ENCODE measurements at regions not wholly inside any gene's neighbourhood (a gene's known extent, or its start where the extent isn't known, plus 50 kb on each side); places are given as distances from the start of the nearest gene placed in this dataset.
A peak's percentile ranks its signal among the peaks of the same experiment; 100 is the strongest.

DNA sequence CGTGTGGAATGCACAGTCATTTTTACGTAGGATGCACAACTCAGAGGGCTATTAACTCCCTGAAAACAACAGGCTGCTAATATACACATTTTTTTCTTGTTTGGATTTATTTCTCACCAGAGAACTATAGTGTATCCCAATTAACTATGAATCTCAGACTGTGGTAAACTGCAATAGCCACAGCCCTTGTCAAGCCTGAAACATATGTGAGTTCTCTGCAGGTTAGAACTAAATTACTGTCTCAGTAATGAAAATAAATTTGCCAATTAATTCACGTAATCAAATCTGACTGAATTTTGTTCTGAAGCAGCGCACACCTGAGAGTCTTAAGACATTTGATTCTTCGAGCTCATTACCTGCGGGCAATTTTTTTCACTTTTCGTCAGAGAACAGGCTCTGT is 318.6 kb downstream of the PMP22 start:
- no peak for DNase-seq

DNA sequence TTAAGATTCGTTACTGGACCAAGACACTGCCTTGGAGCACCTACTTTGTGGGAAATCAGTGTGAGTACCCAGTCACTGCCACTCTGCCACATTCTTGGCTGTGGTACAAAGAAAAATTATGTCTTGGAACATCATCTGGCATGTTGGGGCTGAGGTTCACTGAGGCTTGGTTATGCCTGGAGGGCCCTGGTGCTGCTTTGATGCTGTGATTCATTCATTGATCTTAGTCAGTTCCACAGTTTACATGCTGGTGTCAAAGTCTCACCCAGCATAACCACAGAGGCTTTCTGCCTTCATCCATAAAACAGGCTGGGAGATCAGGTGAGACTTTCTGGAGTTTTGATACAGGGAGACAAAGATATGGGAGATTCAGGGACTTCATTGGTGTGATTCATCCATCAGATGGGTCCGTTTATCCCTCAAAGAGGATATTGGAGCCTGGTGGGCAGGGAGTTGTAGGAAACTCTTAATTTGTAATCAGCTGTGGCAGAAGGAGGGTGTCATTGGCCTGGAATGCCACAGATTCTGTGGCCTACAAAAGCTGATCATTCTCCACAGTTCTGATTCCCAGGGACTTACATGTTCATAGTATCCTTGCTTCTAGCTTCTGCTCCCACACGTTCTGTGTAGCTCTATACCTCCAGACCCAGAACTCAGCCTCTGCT is 322.5 kb downstream of the PMP22 start:
- DNase-seq = no peak

DNA sequence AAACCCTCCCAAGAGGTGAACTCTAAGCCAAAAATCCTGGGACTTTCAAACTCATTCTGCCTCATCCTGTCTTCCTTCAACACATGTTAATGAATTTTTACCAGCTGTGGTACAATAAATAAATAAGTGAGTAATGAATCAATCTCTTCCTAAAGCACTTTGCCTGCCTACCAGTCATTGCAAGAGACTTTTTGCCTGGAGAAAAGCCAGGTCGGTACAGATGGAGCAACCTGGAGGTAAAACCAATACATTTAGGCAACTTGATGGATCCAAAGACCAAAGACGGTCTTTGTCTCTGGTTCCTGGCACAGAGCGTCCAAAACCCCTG is 324.2 kb downstream of the PMP22 start:
- no peak for DNase-seq

DNA sequence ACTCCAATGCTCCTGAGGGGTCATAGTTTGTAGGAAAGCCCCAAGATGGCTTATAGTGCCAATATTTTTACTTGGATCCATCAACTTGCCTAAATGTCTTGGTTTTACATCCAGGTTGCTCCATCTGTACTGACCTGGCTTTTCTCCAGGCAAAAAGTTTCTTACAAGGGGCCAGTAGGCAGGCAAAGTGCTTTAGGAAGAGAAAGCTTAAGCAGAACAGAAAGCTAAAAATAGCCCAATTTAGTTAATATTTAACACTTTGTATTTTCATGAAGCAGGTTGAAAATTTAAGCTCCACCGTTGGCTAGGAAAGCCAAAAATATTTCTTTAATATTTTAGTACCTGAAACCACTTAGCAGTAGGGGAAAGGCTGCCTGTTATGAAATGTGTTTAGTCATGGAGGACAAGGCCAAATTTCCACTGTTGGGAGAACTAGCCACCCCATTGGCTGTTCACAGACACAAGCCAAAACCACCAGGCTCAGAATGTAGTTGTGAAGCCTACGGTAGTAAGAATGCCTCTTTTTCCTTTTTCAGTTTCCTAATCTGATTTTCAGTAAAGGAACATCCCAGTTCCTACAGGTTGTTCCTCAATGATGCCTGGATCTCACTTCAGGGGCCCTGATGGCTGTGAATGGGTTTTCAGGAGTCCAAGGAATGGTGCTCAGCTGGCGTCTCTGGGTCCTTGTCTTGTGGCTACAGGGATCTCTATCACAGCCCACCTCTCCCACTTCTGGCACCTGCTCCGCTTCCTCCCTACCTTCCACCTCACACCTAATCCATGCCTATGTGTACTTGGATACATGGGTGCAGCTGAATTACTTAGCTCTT is 324.8 kb downstream of the PMP22 start:
- no peak for DNase-seq

DNA sequence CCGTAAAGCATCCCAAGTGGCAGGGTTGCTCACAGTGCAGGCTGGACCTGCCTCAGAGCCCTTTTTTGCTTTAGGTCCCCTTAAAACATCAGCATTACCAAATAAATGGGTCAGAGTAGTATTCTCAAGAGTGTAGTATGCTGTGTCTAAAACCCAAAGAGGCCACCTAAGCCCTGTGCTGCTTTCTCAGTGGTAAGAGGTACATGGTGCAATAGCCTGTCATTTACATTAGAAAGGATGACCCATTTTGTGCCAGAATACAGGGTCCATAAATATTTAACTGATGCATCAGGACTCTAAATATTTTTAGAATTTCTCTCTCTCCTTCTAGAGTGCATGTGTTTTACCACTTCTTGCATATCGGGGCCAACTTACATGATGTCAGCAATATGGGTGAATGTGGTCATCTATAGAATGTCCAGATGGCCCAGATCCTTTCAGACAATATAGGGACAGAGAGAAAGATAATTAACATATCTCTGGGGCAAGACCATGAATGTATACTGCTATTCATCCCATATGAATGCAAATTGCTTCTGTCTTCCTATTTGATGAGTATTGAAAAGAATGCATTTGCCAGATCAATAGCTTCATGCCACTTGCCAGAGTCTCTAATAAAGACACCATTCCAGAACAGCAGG is 329.2 kb downstream of the PMP22 start:
- DNase-seq = no peak

DNA sequence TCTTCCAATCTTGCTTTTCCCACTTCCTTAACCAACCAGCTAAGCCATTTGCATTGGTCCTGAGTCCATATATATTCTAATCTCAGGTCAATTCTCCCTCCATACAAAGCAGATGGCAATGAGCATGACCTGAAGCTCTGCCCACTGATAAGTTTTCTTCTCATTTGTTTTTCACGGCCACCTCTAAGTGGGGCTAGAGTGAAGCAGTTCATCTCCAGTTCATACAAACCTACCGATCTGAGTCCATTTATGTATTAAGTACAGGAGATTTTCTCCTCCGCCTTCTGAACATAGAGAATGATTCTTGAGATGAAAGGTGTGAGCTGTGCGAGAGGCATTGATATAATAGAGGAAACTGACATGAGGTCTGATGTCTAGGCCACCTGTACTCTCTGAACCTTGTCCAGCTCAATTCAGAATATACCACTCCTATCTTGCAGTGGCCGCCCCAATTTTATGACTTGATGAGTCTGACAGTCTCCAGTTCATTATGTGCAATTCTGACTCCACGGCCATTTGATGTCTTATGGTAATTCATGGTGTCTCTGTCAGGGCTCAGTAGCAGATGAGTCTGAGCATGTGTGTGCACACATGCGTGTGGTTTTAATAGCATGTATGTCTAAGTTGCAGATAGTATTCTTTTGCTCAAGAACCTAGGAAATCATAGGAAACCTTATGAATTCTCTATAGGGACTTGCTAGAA is 329.8 kb downstream of the PMP22 start:
- no peak for DNase-seq

DNA sequence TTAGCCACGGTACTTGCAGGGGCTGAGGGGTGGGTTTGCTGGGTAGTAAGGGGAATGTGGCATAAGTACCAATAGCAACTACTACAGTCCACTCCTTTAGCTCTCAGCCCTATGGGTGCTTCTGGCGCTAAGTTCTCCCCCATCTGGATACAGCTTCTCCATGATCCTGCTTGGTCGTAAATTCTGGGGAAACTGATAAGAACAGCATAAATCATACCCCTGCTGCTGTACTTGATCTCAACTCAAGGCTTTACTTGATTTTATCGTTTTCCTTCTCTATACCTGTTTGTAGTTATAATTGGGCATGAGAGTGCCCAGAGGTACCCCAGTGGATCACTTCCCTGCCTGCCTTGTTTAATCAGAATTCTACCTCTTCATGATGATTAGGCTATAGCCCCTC is 331.4 kb downstream of the PMP22 start:
- no peak for DNase-seq

DNA sequence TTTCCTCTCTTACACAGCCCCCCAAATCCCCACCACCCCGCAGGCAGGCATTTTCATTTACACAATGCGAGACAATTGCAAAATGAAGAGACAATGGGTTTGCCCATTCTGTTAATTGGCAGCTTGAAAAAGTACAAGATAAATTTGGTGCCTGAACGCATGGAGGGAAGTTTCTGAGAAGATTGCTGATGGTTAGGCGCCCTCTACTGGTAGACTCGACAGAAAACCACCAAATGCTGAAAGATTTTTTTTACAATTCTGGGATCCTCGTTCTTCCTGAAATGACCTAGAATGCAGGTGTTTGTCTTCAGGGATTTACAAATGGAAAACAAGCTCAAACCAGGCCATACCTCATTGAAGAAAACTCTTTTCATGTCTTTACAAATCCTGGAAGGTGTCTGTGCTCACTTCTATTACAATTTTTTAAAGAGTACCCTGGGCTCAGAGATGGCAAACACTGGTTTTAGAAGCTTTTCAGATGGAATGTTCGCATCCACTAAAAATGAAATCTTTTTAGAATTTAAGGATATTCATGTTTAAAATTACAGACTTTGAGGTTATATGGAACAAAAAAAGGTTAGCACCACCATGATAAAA is 338.5 kb downstream of the PMP22 start:
- DNase-seq = peak; percentile 74

DNA sequence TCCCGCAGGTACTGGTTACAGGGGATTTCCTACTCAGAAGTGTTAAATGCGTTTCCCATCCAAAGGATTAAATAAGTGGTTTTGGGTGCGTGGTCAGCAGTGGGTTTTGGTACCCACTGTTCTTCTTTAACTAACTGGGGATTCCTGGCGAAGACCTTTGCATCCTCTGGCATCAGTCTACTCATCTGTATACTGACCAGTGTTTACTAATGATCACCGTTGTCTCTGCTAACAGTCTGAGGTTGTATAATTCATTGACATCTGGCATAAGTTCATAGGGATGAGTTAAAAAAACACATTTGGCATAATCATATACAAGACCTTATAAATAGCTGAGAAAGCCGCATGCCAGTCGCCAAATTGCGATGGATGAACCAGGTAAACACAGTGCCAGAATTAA is 339.1 kb downstream of the PMP22 start:
- DNase-seq = no peak

DNA sequence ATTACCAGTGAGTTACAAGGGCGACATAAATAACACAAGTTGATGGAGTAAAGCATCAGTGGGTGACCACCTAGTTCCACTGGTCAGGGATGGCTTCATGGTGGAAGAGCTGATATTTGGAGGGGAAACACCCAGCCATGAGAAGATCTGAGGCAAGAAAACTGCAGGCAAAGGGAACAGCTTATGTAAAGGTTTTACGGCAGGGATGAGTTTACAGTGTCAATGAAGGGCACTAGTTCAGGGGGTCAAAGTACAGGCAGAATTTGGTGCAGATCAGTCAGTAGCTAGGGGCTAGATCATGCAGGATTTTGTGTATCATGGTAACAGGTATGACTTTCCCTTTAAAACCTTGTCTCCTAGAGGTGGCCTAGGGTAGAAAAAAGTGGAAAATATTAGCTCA is 339.6 kb downstream of the PMP22 start:
- DNase-seq = no peak

DNA sequence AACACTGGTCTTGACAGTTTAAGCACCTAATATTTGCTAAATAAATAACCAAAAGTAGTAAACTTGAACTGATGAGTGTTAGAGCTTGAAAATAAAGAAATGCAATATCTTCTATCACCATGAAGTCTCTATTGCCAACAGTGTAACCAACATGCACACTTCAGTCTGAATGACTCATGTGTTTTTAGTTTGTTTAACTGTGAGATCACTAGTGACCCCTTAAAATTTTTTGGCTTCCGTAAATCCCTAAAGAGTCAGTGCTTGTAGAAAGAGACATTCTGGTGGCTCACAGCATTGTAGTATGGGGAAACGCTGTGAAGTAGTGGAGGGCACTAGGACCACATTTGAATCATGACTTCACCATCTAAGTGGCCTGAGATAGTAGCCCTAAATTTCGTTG is 341.1 kb downstream of the PMP22 start:
- no peak for DNase-seq

DNA sequence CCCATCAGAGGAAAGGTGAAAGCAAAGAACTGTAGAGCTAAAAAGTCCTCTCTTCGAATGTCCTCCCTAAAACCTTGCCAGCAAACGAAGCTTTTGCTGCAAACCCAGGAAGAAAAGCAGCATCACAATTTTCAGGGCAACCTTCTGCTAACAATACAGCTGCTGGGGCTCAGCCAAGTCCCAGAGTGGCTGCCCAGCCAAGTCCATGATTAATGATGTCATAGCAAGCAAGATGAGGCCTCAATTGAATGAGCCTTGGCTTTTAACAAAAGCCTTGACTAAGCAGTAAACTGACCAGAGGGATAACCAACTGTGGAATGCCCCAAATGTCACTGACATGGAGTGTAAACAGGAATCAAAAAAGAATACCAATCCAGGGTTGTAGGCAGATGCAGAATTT is 342.7 kb downstream of the PMP22 start:
- no peak for DNase-seq

DNA sequence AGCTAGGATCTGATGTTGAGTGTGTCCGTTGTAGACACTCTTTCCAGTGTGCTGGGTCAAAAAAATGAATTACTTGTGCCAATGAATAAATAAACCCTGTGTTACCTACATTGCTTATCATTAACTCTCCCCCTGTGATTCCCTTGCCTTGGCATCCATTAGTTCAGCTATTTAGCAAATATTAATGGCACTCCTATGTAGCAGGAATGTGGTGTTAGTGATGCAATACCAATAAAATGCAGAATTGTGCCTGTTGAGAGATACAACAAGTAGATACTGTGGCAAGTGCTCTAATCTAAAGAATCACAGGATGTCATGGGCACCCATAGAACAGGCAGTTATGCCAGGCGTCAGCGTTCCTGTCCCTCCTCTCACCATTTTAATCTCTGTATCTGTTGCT is 343.2 kb downstream of the PMP22 start:
- no peak for DNase-seq

DNA sequence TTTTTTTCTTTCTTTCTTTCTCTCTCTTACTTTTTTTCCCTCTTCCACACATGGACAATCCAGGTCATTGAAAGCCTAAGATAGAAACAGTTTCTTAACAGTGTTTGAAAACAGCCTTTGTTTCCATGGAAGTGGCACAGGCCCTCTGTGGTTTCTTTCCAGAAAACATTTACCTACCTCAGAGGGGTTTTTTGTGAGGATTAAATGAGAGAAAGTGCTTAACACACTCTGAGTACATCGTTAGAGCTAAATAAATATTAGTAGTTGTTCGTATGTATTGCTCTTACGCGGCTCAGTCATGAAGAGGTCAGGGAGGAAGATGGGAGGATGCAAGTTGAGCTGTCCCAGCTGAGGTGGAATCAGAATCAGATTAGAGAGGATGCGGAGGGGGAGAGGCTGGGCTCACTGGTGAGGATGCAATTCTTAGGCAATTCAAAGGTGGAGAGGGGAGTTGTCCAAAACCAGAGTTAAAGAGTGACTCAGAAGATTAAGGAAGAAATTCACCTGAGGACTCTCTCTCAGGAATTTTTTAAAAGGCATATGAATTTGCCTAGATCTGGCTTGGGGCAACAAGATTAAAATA is 345.4 kb downstream of the PMP22 start:
- peak; percentile 28 for DNase-seq

DNA sequence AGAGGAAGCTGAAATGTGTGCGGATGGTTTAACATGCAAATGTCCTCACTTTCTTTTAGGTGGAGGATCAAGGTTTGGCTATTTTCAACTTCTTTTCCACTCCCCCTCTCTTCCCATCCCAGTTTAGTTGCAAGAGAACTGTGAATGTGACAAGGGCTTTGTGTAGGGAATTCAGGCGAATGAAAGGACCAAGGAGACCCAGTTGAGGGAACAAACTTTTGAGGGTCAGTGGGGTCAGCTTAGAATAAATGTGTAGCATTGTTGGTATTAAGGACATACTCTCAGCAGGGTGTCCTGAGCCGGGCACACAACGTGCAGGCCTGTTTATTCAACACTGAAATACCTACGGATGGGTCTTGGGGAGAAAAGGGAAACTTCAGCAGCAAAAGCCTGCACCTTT is 346.0 kb downstream of the PMP22 start:
- DNase-seq = no peak

DNA sequence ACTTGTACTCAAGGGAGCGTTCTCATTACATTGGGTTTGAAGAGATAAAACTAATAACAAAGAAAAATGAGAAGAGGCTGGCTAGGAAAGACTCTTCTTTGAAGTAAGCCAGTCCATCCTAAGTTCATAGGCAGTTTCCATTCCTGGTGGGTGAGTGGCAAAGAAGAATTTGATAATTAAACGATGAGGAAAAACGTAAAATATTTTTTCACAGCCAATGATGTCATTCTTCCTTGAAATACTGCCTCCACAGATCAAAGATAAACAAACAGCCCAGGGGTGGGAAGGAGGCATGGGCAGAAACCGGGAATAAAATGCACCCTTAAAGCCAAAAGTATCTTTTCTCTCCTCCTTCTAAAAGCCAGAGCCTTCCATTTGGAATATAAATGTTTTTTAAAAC is 346.6 kb downstream of the PMP22 start:
- DNase-seq = no peak

DNA sequence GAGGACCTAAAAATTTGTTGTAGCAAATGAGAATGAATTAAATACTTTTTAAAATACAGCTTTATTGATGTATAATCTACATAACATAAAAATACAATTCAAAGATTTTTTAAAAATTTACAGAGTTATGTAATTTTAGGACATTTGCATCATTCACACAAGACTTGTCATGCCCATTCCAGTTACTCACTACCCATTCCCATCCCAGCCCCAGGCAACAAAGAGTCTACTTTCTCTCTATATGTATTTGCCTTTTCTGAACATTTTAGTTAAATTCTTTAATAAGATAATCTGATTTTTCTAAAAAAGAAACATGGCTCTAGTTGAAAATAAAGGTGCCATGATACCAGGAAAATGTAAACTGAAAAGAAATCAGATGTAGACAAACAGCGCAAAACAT is 354.2 kb downstream of the PMP22 start:
- DNase-seq = no peak

DNA sequence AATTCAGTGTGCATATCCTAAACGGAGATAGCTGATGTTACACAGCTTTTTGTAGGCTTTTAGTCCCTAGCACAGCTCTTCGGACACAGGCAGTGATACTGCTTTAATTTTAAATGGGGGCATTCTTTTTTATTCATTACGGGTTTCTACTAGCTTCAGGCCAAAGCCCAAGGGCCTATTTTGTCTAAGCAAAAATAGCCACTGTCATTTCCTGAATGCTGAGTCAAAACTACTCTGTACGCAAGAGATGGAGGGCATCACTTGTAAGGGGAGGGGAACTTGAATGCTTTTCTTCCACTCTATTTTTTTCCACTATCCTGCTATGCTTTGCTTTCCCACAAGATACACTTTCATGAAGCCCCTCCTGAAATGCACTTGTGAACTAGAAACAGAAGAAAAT is 360.7 kb downstream of the PMP22 start:
- DNase-seq = no peak

DNA sequence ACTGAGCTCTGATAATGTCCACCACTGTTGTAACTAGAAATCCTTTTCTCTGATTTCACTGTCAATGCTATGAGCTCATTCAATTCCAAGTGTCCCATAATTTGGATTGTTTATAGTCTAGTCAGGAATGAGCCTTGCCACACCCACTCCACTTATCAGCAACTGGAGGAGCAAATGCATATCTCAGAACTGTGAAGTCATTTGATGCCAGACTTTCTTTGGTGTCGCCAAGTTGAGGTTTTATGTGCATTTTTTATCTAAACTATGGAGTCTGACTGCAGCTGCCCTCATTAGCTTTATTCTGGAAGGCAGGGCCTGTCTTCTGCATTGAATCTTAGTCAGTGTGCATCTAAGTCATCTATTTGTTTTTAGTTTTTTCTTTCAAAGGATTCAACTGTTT is 361.3 kb downstream of the PMP22 start:
- no peak for DNase-seq

DNA sequence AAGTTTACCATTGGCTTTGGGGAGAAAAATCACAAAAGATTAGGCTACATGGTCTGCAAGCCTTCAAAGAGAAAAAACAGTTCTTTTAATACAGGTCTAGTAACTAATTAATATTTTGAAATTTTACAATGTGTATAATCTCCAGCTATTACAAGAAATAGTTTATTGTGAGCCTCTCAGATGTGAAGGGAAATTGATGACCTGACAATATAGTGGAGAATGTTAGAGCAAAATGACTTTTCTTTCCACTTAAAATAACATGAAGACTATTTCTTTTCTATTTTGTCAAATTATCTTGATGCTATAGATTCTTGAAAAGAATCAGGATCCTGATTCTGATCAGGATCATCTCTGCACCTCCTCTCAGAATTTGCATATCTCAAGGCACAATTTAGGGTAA is 362.3 kb downstream of the PMP22 start:
- DNase-seq = no peak

DNA sequence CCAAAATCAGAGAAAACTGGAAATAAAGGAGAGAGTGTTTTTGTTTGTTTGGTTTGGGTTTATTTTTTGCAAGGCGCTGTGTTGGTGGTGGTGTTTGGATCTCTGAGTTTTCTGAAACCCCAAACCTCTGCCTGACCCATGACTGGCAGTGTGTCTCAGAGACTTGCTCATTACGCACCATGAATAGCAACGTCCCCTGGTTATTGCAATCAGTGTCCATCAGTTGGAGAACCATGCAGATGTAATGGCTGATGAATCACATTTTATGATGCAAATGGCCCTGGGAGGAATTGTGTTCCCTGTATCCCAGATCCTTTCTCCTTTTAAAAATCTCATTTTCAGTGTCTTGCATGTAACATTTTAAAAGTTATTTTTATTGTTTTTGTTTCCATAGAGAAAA is 362.8 kb downstream of the PMP22 start:
- no peak for DNase-seq

DNA sequence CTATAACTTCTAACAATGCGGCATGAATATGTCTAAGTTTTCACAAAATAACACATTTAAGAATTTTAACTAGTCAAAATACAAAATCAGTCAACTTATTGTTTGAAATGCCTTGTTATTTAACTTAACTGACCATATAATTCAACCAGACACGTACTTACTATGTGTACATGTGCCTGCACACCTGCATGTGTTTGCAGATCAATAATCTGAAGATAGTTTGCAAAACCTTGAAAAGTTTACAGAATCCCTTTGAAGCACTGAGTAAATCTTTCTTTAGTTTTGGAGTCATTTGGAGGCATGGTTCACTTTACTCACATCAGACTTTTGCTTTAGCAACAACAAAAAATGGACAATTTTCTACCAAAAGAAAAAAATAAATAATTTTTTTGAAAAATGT is 363.8 kb downstream of the PMP22 start:
- DNase-seq = no peak
